HUES48 (cell line): ENCODE measurements at regions not wholly inside any gene's neighbourhood (a gene's known extent, or its start where the extent isn't known, plus 50 kb on each side); places are given as distances from the start of the nearest gene placed in this dataset.

Experiments
- H3K27ac ChIP-seq: one replicate; pipeline ENCODE4 v1.7.0; 2013; ENCODE audit warnings: low read depth, low read length, inconsistent platforms
- H3K27me3 ChIP-seq: 2 replicates; pipeline ENCODE4 v1.6.1; 2013; ENCODE audit warnings: mild to moderate bottlenecking, low read length; ENCODE audit not compliant: control insufficient read depth, insufficient read depth
- H3K36me3 ChIP-seq: 2 replicates; pipeline ENCODE4 v1.6.1; 2013; ENCODE audit warnings: low read length; ENCODE audit not compliant: control insufficient read depth, insufficient read depth
- H3K4me1 ChIP-seq: 2 replicates; pipeline ENCODE4 v1.6.1; 2013; ENCODE audit warnings: mild to moderate bottlenecking, low read length; ENCODE audit not compliant: control insufficient read depth, insufficient read depth
- H3K4me3 ChIP-seq: 2 replicates; pipeline ENCODE4 v1.5.1; 2013; ENCODE audit warnings: mild to moderate bottlenecking, low read depth, low read length
- H3K9ac ChIP-seq: 2 replicates; pipeline ENCODE4 v1.6.1; 2013; ENCODE audit warnings: mild to moderate bottlenecking, low read depth, low read length, moderate library complexity
- H3K9me3 ChIP-seq: 2 replicates; pipeline ENCODE4 v1.6.1; 2013; ENCODE audit warnings: low read length; ENCODE audit not compliant: control insufficient read depth, insufficient read depth

DNA sequence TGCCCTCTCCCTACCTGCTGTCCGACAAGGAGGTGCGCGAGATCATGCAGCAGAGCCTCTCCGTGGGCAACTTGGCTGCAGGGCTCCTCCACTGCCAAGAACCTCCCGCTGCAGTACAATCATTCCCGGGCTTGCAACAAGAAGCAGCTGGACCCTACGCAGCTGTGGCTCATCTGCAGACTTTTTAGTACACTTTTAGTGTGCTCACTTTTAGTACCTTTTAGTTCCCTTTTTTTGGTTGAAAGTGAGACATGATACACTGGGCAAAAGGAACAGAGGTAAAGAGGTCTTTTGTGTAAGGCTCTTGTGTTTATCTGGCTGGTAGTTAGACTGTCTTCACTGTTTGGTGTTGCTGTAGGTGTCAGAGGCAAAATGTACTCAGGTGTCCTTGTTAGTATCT lies 58.1 kb upstream of the SPTLC1 start:
- Histone ChIP-seq H3K27ac (no peak overlapping the region), H3K9me3 (peaks cover 4% of the 10 kb centered on the region; the same call in 1 of the 2 replicates), H3K27me3 (no peaks in the 10 kb centered on the region), H3K4me3 (no peak overlapping the region), H3K9ac (no peak overlapping the region), H3K4me1 (no peaks in the 10 kb centered on the region), H3K36me3 (no peaks in the 10 kb centered on the region)

DNA sequence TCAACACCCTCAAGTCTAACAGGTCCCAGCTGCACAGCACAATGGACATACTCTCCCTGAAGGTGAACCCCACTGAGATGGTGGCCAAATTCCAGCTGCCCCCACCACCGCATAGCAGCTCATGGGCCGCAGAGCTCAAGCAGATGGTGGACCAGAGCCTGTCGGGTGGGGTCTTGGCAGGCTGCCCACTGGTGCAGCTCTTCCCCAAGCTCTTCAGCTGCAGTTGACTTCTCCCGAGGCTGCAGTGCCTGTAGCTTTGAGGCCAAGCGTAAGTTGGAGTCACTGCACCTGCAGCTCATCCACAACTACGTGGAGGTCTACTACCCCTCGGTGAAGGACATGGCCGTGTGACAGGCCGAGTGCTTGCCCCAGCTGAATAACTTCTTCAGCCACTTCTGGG lies 56.6 kb upstream of the SPTLC1 start:
- no peaks in the 10 kb centered on the region for H3K36me3 ChIP-seq
- H3K27ac ChIP-seq, result no peak overlapping the region
- H3K9ac ChIP-seq, result no peak overlapping the region
- peaks cover 4% of the 10 kb centered on the region; the same call in 1 of the 2 replicates for H3K9me3 ChIP-seq
- no peak overlapping the region for H3K4me3 ChIP-seq
- no peaks in the 10 kb centered on the region for H3K27me3 ChIP-seq
- no peaks in the 10 kb centered on the region for H3K4me1 ChIP-seq

DNA sequence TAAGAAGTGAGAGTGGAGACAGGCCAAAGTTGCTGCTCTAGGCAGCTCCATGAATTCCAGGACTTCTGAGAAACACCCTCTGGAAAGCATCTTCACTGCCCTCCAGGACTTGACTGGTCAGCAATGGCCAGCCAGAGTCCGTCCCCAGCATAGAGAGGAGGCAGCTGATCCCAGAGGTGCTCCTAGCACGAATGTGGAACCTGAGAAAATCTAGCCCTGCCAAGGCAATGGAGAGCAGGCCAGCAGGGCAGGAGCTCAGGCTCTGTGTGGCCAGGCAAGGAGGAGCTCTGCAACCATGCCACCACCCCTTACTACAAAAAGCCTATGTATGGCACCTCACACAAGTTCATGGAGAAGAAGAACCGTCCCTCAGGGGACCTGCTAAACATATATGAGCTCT lies 56.1 kb upstream of the SPTLC1 start:
- H3K4me3 ChIP-seq, result no peak overlapping the region
- no peak overlapping the region for H3K27ac ChIP-seq
- no peak overlapping the region for H3K9ac ChIP-seq
- no peaks in the 10 kb centered on the region for H3K4me1 ChIP-seq
- H3K36me3 ChIP-seq, result no peaks in the 10 kb centered on the region
- H3K27me3 ChIP-seq, result no peaks in the 10 kb centered on the region
- peaks cover 4% of the 10 kb centered on the region; the same call in 1 of the 2 replicates for H3K9me3 ChIP-seq

DNA sequence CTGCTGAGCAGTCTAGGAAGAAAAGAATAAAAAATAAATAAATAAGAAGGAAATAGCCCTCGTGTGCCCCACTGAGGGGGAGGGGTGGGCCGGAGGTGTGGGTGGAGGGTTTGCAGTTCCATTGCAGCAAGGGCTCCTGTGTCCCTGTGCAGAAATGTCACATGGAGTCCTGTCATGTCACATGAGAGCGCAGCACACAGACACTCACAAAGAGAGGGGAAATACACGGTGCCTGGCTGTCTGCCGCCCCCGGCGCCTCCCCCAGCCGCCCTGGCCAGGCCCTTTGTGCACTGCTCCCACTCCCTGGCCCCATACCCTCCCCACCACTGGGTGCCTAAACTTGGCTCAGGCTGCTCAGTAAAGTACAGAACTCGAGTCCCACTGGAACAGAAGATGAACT lies 55.6 kb upstream of the SPTLC1 start:
- no peaks in the 10 kb centered on the region for H3K36me3 ChIP-seq

DNA sequence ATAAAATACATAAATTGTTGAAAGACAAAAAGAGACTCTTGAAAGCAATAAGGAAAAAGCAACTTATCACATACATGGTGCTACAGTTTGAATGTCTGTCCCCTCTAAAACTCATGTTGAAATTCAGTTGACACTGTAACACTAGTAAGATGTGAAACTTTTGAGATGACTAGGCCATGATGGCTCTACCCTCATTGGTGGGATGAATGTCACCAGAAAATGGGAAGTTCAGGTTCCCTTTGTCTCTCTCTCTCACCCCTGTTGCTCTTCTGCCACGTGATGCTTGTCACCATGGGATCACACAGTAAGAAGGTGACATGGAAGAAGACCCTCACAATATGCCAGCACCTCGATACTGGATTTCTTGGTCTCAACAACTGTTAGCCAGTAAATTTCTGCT lies 50.3 kb upstream of the SPTLC1 start:
- no peak overlapping the region for H3K9ac ChIP-seq
- no peaks in the 10 kb centered on the region for H3K9me3 ChIP-seq
- H3K4me1 ChIP-seq, result no peaks in the 10 kb centered on the region
- H3K27me3 ChIP-seq, result no peaks in the 10 kb centered on the region
- H3K4me3 ChIP-seq, result no peak overlapping the region
- no peak overlapping the region for H3K27ac ChIP-seq
- no peaks in the 10 kb centered on the region for H3K36me3 ChIP-seq

More for the DNA sequence above, 55.6 kb upstream of the SPTLC1 start:
- H3K4me1 ChIP-seq, result no peaks in the 10 kb centered on the region
- no peak overlapping the region for H3K9ac ChIP-seq
- H3K9me3 ChIP-seq, result peaks cover 4% of the 10 kb centered on the region; the same call in 1 of the 2 replicates
- H3K4me3 ChIP-seq, result no peak overlapping the region
- H3K27me3 ChIP-seq, result no peaks in the 10 kb centered on the region
- no peak overlapping the region for H3K27ac ChIP-seq
